Activated T-helper 2 cell treated with anti-CD3 and anti-CD28 coated beads, Interferon-gamma antibody, Interleukin-2, Interleukin-4, amounts not matched to agents 10 μg/mL and 5 μg/mL and 100 μg/mL, durations not matched to agents 14 hours and 24 hours and 36 hours (primary cell): ENCODE measurements at regions not wholly inside any gene's neighbourhood (a gene's known extent, or its start where the extent isn't known, plus 50 kb on each side); places are given as distances from the start of the nearest gene placed in this dataset.

ENCODE experiments used
- DNase-seq: peaks from one replicate; pipeline ENCODE4 v3.0.0; 2021; ENCODE audit warnings: low spot score
- H3K27ac Mint-ChIP-seq: one replicate; pipeline ENCODE4 v1.8.0; 2021; ENCODE audit warnings: mixed read lengths
- H3K27me3 Mint-ChIP-seq: one replicate; pipeline ENCODE4 v1.8.0; 2021; ENCODE audit warnings: low read depth, mixed read lengths
- H3K36me3 Mint-ChIP-seq: one replicate; pipeline ENCODE4 v1.8.0; 2021; ENCODE audit warnings: low read depth, mixed read lengths
- H3K4me1 Mint-ChIP-seq: one replicate; pipeline ENCODE4 v1.8.0; 2021; ENCODE audit warnings: low read depth, mixed read lengths
- H3K4me3 Mint-ChIP-seq: one replicate; pipeline ENCODE4 v1.8.0; 2021; ENCODE audit warnings: low read depth, mild to moderate bottlenecking, moderate library complexity, mixed read lengths
- H3K9me3 Mint-ChIP-seq: one replicate; pipeline ENCODE4 v1.8.0; 2021; ENCODE audit warnings: mixed read lengths
- intact Hi-C: fragments of 100-400 bp; cut with micrococcal nuclease; formaldehyde crosslinking; loops from one replicate; pipeline ENCODE4 v1.15.1; 2023

- no peaks in the 10 kb centered on the region for H3K36me3 Mint-ChIP-seq
- H3K27ac Mint-ChIP-seq, result no peak overlapping the region
- no peak for DNase-seq
- H3K27me3 Mint-ChIP-seq, result no peaks in the 10 kb centered on the region
- no peaks in the 10 kb centered on the region for H3K4me1 Mint-ChIP-seq
- no peaks in the 10 kb centered on the region for H3K9me3 Mint-ChIP-seq
- H3K4me3 Mint-ChIP-seq, result no peak overlapping the region
- intact Hi-C loops, result no loop called here
Measured at GRCh38 chr11:70620510-70621184, 222.3 kb downstream of the CTTN start.

DNA sequence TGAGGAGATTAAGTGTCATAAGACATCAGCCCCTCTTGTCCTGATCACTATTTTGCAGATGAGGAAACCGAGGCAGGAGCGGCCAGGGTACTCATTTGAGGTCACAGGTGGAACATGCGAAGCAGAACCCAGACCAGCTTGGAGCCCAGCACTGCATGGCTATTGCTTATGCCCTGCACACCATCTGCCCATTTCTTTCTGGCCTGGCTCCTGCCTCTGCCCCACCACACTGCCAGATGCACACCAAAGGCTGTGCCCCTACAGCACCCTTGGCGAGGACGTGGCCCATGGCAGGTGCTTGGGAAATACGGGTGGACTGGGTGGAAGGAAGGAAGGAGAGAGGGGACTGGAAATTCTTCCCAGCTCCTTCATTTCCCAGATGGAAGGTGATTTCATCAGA, 222.9 kb downstream of the CTTN start:
- Mint-ChIP-seq H3K4me3 (no peak overlapping the region), H3K27me3 (no peaks in the 10 kb centered on the region), H3K27ac (no peak overlapping the region), H3K36me3 (no peaks in the 10 kb centered on the region), H3K9me3 (no peaks in the 10 kb centered on the region), H3K4me1 (no peaks in the 10 kb centered on the region)
- intact Hi-C loops, result no loop called here
- DNase-seq, result no peak

DNA sequence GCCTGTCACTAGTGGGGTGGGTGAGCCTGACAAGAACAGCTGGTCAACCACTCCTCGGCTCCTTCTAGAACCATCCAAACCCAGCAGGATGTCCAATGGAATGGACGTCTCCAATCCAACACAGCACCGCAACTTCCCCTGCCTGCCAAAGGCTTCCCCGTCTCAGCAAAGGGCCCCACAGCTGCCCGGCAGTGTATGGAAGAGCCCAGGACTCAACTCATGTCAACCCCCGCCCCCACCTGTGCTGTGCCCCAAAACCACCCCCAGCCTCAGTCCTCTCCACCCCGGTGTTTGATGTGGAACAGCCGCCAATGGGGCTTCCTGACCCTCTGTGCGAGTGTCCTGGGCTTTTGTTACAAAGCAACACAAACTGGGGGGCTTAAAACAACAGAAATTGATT, 223.8 kb downstream of the CTTN start:
- no peak overlapping the region for H3K27ac Mint-ChIP-seq
- no peaks in the 10 kb centered on the region for H3K36me3 Mint-ChIP-seq
- no peaks in the 10 kb centered on the region for H3K27me3 Mint-ChIP-seq
- no peaks in the 10 kb centered on the region for H3K4me1 Mint-ChIP-seq
- no peak overlapping the region for H3K4me3 Mint-ChIP-seq
- H3K9me3 Mint-ChIP-seq, result no peaks in the 10 kb centered on the region
- intact Hi-C loops, result no loop called here
- DNase-seq, result no peak

GRCh38 chr11:70623906-70624597, 225.7 kb downstream of the CTTN start:
- Mint-ChIP-seq H3K4me1 (no peaks in the 10 kb centered on the region), H3K27ac (no peak overlapping the region), H3K9me3 (no peaks in the 10 kb centered on the region), H3K27me3 (no peaks in the 10 kb centered on the region), H3K36me3 (no peaks in the 10 kb centered on the region), H3K4me3 (no peak overlapping the region)
- intact Hi-C loops, result no loop called here
- no peak for DNase-seq

DNA sequence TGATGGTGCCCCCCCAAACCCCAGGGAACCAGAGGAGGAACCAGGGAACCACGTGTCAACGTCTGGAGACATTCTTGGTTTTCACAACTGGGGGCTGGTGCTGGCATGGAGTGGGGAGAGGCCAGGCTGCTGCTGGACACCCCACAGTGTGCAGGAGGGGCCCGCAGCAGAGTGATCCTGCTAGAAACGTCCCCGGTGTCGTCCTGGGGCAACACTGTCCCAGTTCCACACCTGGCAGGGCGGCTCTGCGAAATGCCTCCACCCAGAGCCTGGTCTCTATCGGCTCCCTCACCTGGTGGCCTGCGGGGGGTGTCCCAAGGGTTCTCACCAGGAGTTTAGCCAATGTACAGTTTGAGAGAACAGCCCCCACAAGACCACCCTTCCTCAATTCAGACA, 226.3 kb downstream of the CTTN start:
- intact Hi-C loops, result no loop called here
- H3K4me3 Mint-ChIP-seq, result no peak overlapping the region
- no peak overlapping the region for H3K27ac Mint-ChIP-seq
- no peaks in the 10 kb centered on the region for H3K27me3 Mint-ChIP-seq
- no peaks in the 10 kb centered on the region for H3K4me1 Mint-ChIP-seq
- no peaks in the 10 kb centered on the region for H3K36me3 Mint-ChIP-seq
- H3K9me3 Mint-ChIP-seq, result no peaks in the 10 kb centered on the region
- DNase-seq, result no peak

- Mint-ChIP-seq H3K4me1 (no peaks in the 10 kb centered on the region), H3K27me3 (no peaks in the 10 kb centered on the region), H3K9me3 (no peaks in the 10 kb centered on the region), H3K4me3 (no peak overlapping the region), H3K27ac (no peak overlapping the region), H3K36me3 (no peaks in the 10 kb centered on the region)
- intact Hi-C loops, result no loop called here
- no peak for DNase-seq
Measured at GRCh38 chr11:70625051-70625450, 226.7 kb downstream of the CTTN start.

- H3K4me3 Mint-ChIP-seq, result no peak overlapping the region
- DNase-seq, result no peak
Measured at GRCh38 chr11:70625582-70626518, 227.5 kb downstream of the CTTN start.

GRCh38 chr11:70627219-70627618, 228.9 kb downstream of the CTTN start:
- H3K36me3 Mint-ChIP-seq, result no peaks in the 10 kb centered on the region
- DNase-seq, result no peak
- H3K9me3 Mint-ChIP-seq, result no peaks in the 10 kb centered on the region
- no peaks in the 10 kb centered on the region for H3K4me1 Mint-ChIP-seq
- H3K27me3 Mint-ChIP-seq, result no peaks in the 10 kb centered on the region
- no peak overlapping the region for H3K4me3 Mint-ChIP-seq
- no peak overlapping the region for H3K27ac Mint-ChIP-seq
- intact Hi-C loops, result no loop called here

More at GRCh38 chr11:70625582-70626518, 227.5 kb downstream of the CTTN start:
- Mint-ChIP-seq H3K4me1 (no peaks in the 10 kb centered on the region), H3K9me3 (no peaks in the 10 kb centered on the region), H3K27me3 (no peaks in the 10 kb centered on the region), H3K27ac (no peak overlapping the region), H3K36me3 (no peaks in the 10 kb centered on the region)
- intact Hi-C loops, result no loop called here

- Mint-ChIP-seq H3K4me1 (no peaks in the 10 kb centered on the region), H3K27me3 (no peaks in the 10 kb centered on the region), H3K9me3 (no peaks in the 10 kb centered on the region), H3K27ac (no peak overlapping the region), H3K4me3 (no peak overlapping the region), H3K36me3 (no peaks in the 10 kb centered on the region)
- DNase-seq, result no peak
- intact Hi-C loops, result no loop called here
Measured at GRCh38 chr11:70628176-70628854, 230.0 kb downstream of the CTTN start.

- Mint-ChIP-seq H3K4me3 (no peak overlapping the region), H3K9me3 (no peaks in the 10 kb centered on the region), H3K4me1 (no peaks in the 10 kb centered on the region), H3K27ac (no peak overlapping the region), H3K27me3 (no peaks in the 10 kb centered on the region), H3K36me3 (no peaks in the 10 kb centered on the region)
- DNase-seq, result no peak
- intact Hi-C loops, result no loop called here
Measured at GRCh38 chr11:70628855-70629844, 230.8 kb downstream of the CTTN start.

DNA sequence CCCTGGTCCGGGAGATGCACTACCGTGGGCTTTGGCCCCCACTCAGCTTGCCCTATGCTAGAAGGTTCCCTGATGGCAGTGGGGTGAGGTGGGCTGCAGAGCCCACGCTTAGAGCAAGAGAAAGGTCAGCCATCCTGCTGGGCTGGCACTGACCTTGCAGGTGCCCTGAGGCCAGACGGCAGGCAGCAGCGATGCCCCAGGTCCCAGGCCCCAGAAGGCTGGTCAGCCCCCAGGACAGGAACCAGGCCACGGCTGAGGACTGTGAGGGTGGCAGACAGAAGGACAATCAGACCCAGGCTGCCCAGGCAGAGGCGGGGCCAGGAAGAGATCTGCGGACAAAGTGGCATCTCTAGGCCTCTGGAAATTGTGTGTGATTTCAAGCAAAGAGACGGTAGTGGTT, 231.7 kb downstream of the CTTN start:
- H3K36me3 Mint-ChIP-seq, result no peaks in the 10 kb centered on the region
- no peak overlapping the region for H3K4me3 Mint-ChIP-seq
- H3K4me1 Mint-ChIP-seq, result no peaks in the 10 kb centered on the region
- no peaks in the 10 kb centered on the region for H3K27me3 Mint-ChIP-seq
- DNase-seq, result no peak
- H3K27ac Mint-ChIP-seq, result no peak overlapping the region
- intact Hi-C loops, result no loop called here
- no peaks in the 10 kb centered on the region for H3K9me3 Mint-ChIP-seq
